Stimulated activated CD4-positive, alpha-beta T cell treated with anti-CD3 and anti-CD28 coated beads, TNF-alpha, amount 100 ng/mL, for 4 hours (primary cell): ENCODE measurements at regions not wholly inside any gene's neighbourhood (a gene's known extent, or its start where the extent isn't known, plus 50 kb on each side); places are given as distances from the start of the nearest gene placed in this dataset.

Source experiments
- DNase-seq, 3 experiments: peaks; one replicate each; pipeline ENCODE4 v3.0.0-alpha.2; 2020; ENCODE audit warnings: low read depth in 3 of 3

DNA sequence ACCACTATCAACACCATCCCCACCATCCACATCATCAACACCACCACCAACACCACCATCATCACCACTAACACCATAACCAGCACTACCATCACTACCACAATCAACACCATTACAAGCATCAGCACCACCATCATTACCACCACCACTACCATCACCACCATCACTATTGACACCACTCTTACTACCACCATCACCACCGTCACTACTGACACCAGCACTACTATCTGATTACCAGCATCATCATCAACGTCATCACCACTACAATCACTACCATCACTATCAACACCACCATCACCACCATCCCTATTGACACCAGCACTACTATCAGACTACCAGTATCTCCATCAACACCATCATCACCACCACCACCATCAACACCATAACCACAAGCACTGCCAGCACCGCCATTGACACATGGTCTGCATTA lies 106.1 kb upstream of the RUNX3 start:
- DNase-seq, result no peak

DNA sequence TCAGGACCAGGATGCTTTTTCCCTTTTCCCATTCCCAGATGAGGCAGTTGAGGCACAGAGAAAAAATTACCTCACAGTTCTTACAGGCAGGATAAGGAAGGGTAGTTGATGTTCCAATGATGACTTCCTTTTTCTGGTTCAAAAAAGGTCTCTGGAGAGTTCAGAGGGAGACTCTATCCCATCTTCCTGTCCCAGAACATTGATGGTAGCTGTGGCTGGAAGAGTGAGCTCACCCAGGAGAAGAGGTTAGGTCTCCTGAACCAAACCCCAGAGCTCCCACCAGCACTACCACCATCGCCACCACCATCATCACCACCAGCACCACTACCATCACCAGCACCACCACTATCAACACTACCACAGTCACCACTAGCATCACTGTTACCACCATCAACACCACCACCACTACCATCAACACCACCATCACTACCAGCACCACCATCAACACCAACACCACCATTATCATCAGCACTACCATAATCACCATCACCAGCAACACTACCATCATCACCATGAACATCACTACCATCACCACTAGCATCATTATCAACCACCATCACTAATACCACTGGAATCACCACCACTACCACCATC lies 105.5 kb upstream of the RUNX3 start:
- no peak for DNase-seq

DNA sequence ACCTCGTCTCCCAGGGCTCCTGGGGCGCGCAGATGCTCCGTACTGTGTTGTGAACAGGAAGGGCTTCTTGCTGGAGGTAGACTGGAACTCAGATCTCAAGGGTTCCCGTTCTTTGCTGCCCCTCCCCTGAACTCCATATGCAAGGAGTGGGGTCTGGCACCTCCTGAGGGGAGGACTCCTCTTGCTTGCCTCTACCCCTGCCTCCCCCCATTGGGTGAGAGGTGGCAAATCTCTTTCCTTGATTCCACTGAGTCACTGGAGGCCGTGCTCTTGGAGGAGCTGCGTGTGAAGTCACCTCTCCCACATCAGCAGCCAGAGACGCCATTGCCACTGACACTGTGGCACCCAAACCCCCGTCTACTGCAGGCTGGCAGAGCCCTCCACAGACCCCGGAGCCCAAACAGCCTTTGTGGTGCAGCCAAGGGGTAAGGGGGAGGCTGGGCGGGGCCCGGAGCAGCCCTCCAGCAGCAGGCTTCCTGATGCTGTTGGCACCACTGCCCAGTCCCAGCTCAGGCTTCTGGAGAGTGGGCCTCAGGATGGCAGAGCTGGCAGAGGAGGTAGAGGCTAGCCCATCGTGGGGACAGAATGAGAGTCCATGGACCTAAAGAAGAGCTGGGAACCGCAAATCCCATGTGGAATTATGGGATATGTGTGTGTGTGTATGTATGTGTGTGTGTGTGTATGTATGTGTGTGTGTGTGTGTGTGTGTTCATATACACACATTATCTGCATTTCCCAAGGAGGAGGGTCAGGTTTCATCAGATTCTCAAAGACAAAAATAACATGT lies 104.9 kb upstream of the RUNX3 start:
- no peak for DNase-seq

DNA sequence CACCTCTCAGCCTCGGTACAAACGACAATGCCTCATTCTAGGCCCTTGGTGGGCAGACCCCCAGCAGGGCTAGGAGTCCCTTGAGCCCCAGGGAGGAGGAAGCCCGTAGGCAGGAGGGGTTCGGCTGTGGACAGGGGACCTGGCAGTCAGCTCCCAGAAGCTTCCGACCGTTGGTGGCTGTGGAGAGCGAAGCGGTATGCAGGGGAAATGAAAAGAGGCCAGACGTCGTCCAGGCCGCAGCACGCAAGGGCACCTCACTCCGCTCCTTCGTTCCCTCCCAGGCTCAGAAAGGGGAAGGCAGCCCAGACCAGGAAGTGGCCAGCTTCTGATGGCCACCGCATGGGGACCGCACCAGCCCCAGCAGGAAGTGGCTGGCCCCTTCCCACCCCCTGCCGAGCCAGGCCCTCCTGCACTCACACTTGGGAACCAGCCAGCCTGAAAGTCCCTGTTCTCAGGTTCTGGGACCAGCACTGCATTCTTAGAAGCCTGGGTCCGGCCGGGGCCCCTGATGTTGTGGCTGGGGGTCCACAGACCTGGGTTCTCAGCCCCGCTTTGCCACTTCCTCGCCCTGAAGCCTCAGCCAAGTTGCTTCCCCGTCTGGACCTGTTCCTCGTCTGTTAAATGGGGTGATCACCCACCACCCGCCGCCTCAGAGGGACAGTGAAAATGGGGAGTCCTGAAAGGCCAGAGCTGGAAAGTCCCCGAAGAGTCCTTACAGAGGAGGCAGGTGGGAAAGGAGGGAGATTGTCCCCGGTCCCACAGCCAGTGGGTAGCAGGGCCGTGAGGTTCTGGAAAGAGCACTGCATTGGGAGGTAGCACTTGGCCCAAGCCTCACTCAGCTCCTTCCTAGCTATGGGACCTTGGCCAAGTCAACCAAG lies 104.0 kb upstream of the RUNX3 start:
- DNase-seq, result no peak

DNA sequence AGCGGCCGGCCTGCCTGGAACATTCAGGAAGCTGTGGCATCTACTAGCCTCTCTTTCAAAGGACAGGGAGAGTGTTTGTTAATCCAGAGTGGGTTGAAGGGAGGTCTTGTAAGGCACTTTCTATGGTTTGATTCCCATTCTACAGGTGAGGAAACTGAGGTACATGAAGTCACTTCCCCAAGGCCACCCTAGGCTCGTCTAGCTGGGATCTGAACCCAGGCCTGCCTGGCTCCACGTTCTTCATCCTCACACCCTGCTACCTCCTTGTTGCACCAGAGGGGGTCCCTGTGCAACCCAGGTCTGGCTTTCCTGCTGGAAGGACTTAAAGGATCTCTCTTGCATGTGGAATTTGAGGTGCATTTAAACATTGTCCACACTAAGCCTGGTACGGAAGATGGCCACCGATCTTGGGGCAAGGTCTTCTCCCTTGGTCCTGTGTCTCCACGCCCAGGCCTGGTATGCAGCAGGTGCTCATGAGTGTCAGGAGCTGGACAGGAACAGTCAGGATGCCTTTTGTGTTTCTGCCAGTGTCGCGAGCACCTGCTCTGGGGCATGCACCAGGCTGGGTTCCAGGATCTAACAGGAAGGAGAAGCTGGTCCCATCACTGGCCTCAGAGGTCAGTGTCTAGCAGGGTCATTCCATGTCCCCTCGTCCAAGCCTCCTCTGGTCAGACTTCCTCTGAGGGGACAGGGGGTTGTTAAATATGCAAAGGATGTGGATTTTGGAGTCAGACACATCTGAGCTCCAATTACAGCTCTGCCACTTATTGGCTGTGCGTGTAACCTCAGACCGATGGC lies 103.2 kb upstream of the RUNX3 start:
- DNase-seq, result no peak

DNA sequence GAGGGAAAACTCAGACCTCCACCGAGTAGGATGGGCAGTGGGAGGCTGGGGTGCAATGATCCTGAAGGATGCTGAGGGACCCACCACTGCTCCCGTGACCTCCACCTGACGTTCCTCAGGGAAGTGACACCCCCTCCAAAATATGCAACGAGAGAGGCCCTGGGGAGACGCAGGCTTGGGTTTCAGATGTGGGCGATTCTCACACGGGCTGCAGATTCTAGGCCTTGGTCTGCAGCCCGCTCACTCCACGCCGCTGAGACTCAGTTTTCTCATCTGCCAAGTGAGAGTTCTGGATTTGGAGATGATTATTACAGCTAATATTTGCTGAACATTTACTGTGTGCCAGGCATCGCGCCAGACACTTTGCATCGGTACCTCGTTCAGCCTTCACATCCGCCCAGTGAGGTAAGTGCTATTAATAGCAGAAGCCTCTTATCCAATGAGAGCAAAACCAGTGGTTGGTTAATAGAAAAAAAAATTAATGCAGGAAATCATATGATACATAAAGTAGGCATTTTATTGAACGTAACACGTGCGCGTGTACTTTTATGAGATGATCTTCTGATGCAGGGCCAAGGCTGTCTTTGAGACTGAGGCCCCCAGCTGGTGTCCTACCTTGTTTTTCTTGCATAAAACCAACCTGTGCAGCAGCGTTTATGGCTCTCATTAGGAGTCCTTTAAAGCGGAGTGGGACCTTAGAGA lies 102.0 kb upstream of the RUNX3 start:
- DNase-seq, result peak in 1 of 3 experiments; percentile 39

DNA sequence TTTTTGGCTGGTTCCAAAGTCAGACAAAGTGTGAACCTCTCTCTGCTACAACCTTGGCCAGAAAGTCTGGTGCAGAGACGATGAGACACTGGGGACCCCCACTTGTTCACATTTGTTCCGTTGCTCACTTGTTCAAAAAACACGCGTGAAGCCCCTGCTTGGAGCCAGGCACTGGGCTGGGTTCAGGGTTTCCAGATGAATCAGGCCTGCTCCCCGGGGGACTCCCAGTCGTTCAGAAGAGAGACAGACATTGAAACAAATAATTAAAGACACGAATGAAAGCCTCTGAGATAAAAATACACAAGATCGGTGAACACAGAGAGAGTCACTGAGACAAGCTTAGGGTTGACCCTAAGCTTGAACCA lies 101.5 kb upstream of the RUNX3 start:
- DNase-seq, result peak in 1 of 3 experiments; percentile 46

DNA sequence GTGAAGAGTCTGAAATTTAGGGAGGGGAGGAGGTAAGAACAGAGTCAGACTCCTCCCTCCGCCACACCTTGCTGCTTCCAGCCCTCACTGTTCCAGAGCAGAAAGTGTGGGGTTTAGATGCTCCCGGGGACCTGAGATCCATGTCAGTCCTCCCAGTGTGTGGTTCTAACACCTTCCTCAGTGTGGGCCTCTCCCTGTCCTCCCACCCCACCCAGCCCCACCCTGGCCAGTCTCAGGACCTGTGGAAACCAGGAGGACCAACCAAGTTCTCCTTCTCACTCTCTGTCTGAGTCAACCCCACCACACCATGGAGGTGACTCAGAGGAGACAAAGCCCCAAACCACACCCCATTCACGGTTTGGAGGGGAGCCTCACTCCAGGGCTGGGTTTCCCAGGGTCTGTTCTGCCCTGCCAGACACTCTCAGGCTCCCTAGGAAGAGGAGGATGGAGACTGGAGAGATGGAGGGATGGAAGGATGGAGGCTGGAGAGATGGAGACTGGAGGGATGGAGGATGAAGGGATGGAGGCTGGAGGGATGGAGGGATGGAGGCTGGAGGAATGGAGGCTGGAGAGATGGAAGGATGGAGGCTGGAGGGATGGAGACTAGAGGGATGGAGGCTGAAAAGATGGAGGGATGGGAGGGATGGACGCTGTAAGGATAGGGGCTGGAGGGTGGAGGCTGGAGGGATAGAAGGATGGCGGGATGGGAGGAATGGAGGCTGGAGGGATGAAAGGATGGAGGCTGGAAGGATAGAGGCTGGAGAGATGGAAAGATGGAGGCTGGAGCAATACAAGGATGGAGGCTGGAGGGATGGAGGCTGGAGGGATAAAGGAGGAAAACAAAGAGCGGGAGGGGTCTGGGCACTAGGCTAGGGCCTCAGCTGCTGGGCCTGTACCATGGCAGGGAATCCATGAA lies 100.9 kb upstream of the RUNX3 start:
- DNase-seq, result peak in 2 of 3 experiments; percentile 57 to 62

DNA sequence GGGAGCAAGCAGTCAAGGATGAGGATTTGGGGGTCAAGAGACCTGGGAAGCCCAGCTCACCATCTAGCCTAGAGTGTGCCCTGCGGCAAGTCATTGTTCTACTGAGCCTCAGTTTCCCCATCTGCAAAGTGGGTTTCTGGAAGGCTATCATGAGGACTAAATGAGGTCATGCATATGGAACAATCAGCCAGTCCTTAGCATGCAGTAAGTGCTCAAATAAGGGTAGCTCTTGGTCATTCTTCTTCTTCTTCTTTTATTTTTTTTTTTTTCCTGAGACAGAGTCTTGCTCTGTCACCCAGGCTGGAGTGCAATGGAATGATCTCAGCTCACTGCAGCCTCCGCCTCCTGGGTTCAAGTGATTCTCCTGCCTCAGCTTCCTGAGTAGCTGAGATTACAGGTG lies 99.9 kb upstream of the RUNX3 start:
- DNase-seq, result no peak

DNA sequence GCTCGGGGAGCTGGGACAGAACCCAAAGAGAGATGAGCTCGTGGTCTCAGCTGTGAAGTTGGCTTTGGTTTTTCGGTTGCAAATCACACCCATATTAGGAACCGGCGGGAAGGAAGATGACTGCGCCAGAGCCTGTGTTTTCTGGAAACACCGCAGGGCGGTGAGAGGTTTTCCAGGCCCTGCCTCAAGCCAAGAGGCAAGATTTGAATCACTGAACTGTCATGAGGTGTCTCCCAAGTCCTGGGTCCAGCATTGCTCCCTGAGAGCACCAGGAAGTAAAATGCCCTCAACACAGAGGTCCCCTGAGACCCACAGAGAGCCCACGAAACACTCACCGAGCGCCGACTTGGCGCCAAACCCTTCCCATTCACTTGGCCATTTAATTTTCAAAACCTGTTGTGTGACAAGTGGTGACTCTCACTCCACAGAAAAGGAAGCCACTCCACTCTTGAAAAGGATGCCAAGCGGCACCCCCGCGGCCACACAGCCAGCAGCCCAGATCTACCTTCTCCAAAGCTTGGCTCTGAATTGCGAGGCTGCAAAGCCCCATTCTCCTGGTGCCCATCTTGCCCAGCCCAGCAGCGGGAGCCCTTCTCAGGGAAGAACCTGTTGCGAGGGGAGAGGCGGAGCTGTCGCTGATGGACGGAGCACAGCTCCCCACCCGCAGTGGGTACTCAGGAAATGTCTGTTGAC lies 99.0 kb upstream of the RUNX3 start:
- DNase-seq, result no peak

DNA sequence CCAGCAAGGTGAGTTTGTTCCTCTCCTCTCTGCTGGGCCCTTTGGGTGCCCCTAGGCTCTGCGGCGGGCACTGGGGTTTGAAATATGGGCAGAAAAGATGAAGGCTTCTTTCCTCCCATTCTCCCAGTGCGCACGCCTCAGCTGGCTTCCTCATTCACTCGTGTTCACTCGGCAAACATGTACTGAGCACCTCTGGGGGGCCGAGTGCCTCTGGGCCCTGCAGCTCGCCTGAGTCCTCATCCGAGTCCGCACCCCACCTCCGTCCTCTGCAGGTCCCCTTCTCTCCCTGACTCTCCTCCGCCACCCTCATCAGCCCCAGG lies 98.5 kb upstream of the RUNX3 start:
- no peak for DNase-seq

DNA sequence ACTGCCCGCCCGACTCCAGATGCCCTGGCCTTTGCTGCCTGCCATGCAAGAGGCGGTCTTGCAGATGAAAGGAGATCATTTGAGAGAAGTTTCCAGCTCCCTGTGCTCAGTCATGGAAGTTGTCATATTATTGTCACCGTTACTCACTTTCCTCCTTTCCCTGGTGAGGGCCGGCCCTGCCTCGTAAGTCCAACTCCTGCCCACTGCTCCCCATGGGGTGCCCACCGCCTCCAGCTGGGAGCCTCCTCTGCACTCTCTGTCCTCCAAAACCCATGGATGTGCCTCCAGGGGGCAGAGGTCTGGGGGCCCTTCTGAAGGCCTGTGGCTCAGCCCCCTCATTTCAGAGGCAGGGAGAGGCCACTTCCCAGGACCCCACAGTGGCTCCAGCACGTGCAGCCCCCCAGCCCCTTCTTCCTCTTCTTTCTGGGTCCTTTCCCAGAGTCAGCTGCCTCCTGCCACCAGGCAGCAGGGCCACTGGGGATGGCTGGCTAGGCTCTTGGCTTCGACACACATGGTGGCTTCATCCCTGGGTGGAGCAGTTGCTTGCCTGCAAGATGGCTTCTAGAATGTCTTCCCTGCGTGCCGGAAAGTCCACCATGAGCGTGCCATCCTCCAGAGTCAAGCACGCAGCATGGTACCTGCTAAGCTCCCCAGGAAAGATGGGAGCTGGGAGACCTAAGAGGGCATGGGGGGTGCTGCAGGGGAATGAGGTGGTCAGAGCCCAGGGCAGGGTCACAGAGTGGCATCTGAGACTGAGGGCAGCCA lies 97.9 kb upstream of the RUNX3 start:
- DNase-seq, result no peak

DNA sequence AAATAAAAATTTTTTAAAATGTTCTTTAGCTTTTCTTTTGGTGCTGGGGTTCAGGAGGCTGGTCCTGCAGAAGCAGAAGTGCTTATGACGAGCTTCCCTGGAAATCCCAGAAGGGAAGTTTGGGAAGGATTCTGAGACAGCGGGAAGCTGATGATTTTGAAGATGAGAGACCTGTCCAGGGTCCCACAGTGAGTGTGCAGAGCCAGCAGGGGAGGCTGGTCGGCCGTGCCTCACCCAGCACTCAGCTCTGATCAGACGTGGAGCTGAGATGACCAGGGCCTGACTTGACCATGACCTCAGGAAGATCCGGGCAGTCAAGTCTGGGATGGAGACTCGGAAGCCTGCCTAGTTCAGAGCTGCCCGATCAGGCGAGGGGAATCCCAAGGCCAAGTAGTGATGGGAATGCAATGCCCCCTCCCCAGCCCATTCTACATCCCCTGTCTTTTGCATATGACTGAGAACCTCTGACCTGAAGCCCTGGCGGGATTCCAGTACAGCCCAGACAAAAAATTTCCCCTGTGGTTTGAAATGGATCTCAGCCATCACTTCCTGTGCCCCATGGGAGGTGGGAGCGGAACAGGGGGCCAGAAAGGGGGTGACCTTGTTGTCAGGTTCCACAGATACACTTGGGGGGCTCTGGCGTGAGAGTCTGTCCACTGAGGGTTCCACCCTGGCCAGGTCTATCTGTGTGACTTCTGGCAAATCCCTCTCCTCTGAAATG lies 96.8 kb upstream of the RUNX3 start:
- no peak for DNase-seq

DNA sequence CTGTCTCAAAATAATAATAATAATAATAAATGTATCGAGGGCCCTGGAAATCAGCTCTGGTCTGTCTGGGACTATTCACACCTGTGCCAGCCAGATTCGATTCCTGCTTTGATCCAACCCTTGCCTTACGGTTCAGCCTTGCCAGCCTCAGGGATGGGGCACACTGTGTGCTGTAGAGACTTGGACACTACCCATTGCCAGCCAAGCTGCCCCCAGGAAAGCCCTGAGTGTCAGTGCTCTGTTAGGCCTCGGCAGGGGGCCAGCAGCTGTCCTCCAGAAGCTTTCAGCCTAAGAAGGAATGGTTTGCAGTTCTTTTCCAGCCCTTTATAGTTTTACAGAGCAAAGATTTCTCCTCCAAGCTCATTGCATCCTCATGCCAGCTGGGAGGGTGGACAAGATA lies 96.2 kb upstream of the RUNX3 start:
- DNase-seq, result no peak

DNA sequence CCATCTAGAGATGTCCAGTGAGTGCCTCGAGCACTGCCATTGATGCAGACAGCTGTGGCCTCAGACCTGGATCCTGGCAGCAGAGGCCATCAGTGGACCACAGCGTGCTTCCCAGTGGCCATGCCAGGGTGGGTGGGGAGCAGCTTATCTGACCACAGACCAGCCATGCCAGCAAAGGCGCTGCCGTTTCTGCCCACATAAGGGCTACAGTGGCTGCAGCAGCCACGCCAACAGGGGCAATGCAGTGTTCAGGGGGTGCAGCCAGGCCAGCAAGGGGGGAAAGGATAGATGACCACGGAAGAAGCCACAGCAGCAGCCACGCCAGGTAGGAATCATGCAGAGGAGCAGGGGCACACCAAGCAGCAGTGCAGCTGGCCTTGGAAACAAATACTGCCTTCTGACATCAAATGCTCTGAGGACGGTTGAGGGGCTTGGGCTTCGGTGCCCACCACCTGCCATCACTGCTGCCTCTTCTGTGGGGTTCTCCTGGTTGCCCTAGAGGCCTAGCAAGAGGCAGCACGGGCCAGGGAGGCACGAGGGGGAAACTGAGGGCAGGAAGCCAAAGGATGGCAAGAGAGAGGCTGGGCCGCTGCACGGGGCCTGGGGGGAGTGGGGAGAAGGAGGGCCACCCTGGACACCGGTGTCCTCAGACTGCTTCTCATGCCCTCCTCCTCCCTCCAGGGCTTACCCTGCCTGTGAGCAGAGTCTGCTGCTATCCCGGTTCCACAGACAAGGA lies 94.7 kb upstream of the RUNX3 start:
- DNase-seq, result no peak

DNA sequence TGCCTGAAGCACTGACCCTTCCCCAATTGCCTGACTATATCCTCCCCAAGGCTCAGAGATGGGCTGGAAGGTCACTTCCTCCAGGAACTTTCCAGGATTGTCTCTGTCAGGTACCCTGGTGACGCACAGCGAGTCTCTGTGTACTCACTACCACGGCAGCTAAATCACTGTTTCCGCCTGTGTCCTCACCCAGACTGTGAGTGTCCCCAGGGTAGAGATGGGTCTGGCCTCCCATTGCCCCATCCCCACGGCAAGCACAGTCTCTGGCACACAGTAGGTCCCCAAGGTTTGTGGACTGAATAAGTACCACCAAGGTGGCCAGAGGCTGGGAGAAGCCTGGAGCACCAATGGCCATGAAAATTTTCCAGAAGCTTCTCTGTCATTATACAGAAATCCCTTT lies 93.8 kb upstream of the RUNX3 start:
- no peak for DNase-seq

DNA sequence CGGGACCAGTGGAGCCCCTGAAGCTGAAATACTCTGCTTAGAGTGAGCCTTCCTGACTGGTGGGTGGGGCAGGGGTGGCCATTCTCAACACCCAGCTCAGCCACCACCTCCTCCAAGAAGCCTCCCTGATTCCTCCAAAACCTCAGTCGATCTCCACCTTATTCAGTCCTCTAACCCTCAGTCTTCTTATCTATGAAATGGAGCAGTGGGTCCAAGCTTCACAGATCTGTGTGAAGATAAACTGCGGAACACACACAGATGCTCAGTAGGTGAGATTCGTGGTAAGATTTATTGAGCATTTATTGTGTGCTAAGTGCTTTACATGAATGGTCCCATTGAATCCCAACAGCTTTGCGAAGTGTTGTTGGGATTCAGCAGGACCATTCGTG lies 93.1 kb upstream of the RUNX3 start:
- no peak for DNase-seq
